ENCODE measurements at regions not wholly inside any gene's neighbourhood (a gene's known extent, or its start where the extent isn't known, plus 50 kb on each side); places are given as distances from the start of the nearest gene placed in this dataset.

DNA sequence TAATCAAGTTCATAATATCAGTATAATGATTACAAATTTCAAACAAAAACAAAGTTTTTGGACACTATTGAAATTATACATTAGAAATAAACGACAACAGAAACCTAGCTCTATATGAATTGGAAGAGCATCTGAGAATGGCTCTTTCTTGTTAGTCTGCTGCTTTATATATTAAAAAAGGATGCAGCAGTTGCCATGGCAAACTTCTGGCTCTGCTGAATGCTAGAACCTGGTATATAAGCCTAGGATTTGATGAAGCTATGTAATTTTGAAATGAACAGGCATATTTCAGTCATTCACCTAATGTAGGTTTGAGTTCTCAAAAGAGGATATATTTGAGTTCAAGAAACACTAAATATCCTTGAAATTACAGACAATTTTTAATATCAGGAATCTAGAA lies 252.7 kb upstream of the KCNMB2 start:
- TF ChIP-seq CTCF (conservative IDR thresholded peaks at IDR 0.05 in 1 of 2, IDR thresholded peaks at IDR 0.05 in 1 of 2; ENCODE audit: extremely low read depth in 1 of 2, insufficient read depth in 1 of 2, low read depth in 1 of 2, low read length in 2 of 2) (no peak), EZH2 (IDR thresholded peaks at IDR 0.05; ENCODE audit: borderline replicate concordance, low read length) (no peak)

Measured in mammary epithelial cell (primary cell).